H1 (cell line): ENCODE measurements at regions not wholly inside any gene's neighbourhood (a gene's known extent, or its start where the extent isn't known, plus 50 kb on each side); places are given as distances from the start of the nearest gene placed in this dataset.

Experiments used
- ASH2L ChIP-seq: fragments of 200-600, 300-600 bp; sonication (generic); IDR thresholded peaks from one replicate; pipeline ENCODE4 v1.7.1; 2017; ENCODE audit warnings: low read length
- POLR2A ChIP-seq, 2 experiments: IDR thresholded peaks; 1 replicate in 1 of 2; 2 replicates in 1 of 2; pipeline ENCODE4 v1.6.1; 2011; ENCODE audit warnings: low read depth in 2 of 2, low read length in 2 of 2, mild to moderate bottlenecking in 2 of 2; ENCODE audit errors: control extremely low read depth in 1 of 2
- TF ChIP-seq, protein P1 (sequence below): fragments of 300-600 bp; sonication (generic); IDR thresholded peaks from 2 replicates; pipeline ENCODE4 v1.7.1; 2012; ENCODE audit warnings: low read length, moderate library complexity, mild to moderate bottlenecking, inconsistent platforms; ENCODE audit not compliant: insufficient replicate concordance
- TF ChIP-seq, protein P2 (sequence below): IDR thresholded peaks from 2 replicates; pipeline ENCODE4 v1.6.1; 2012; ENCODE audit warnings: low read length, inconsistent platforms

DNA sequence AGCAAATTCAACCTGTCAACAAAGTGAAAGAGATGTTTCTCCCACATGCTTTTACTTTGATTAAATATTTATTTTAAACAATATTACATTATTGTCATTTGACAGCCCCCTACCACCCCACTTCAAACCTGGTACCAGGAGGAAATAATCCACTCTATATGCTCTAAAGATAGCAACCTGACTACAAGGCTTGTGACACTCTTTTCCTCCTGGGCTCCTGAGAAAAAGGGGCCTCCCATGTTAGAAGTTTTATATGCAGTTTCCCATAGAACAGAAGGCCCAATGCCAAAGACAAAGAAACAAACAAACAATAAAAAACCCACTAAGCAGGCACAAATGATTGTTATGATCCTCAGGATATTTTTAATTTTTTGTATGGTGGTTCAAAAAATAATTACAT is 73.6 kb downstream of the RPS29 start (continued):
- TF ChIP-seq, protein P1, sequence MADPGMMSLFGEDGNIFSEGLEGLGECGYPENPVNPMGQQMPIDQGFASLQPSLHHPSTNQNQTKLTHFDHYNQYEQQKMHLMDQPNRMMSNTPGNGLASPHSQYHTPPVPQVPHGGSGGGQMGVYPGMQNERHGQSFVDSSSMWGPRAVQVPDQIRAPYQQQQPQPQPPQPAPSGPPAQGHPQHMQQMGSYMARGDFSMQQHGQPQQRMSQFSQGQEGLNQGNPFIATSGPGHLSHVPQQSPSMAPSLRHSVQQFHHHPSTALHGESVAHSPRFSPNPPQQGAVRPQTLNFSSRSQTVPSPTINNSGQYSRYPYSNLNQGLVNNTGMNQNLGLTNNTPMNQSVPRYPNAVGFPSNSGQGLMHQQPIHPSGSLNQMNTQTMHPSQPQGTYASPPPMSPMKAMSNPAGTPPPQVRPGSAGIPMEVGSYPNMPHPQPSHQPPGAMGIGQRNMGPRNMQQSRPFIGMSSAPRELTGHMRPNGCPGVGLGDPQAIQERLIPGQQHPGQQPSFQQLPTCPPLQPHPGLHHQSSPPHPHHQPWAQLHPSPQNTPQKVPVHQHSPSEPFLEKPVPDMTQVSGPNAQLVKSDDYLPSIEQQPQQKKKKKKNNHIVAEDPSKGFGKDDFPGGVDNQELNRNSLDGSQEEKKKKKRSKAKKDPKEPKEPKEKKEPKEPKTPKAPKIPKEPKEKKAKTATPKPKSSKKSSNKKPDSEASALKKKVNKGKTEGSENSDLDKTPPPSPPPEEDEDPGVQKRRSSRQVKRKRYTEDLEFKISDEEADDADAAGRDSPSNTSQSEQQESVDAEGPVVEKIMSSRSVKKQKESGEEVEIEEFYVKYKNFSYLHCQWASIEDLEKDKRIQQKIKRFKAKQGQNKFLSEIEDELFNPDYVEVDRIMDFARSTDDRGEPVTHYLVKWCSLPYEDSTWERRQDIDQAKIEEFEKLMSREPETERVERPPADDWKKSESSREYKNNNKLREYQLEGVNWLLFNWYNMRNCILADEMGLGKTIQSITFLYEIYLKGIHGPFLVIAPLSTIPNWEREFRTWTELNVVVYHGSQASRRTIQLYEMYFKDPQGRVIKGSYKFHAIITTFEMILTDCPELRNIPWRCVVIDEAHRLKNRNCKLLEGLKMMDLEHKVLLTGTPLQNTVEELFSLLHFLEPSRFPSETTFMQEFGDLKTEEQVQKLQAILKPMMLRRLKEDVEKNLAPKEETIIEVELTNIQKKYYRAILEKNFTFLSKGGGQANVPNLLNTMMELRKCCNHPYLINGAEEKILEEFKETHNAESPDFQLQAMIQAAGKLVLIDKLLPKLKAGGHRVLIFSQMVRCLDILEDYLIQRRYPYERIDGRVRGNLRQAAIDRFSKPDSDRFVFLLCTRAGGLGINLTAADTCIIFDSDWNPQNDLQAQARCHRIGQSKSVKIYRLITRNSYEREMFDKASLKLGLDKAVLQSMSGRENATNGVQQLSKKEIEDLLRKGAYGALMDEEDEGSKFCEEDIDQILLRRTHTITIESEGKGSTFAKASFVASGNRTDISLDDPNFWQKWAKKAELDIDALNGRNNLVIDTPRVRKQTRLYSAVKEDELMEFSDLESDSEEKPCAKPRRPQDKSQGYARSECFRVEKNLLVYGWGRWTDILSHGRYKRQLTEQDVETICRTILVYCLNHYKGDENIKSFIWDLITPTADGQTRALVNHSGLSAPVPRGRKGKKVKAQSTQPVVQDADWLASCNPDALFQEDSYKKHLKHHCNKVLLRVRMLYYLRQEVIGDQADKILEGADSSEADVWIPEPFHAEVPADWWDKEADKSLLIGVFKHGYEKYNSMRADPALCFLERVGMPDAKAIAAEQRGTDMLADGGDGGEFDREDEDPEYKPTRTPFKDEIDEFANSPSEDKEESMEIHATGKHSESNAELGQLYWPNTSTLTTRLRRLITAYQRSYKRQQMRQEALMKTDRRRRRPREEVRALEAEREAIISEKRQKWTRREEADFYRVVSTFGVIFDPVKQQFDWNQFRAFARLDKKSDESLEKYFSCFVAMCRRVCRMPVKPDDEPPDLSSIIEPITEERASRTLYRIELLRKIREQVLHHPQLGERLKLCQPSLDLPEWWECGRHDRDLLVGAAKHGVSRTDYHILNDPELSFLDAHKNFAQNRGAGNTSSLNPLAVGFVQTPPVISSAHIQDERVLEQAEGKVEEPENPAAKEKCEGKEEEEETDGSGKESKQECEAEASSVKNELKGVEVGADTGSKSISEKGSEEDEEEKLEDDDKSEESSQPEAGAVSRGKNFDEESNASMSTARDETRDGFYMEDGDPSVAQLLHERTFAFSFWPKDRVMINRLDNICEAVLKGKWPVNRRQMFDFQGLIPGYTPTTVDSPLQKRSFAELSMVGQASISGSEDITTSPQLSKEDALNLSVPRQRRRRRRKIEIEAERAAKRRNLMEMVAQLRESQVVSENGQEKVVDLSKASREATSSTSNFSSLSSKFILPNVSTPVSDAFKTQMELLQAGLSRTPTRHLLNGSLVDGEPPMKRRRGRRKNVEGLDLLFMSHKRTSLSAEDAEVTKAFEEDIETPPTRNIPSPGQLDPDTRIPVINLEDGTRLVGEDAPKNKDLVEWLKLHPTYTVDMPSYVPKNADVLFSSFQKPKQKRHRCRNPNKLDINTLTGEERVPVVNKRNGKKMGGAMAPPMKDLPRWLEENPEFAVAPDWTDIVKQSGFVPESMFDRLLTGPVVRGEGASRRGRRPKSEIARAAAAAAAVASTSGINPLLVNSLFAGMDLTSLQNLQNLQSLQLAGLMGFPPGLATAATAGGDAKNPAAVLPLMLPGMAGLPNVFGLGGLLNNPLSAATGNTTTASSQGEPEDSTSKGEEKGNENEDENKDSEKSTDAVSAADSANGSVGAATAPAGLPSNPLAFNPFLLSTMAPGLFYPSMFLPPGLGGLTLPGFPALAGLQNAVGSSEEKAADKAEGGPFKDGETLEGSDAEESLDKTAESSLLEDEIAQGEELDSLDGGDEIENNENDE: no peak
- TF ChIP-seq, protein P2, sequence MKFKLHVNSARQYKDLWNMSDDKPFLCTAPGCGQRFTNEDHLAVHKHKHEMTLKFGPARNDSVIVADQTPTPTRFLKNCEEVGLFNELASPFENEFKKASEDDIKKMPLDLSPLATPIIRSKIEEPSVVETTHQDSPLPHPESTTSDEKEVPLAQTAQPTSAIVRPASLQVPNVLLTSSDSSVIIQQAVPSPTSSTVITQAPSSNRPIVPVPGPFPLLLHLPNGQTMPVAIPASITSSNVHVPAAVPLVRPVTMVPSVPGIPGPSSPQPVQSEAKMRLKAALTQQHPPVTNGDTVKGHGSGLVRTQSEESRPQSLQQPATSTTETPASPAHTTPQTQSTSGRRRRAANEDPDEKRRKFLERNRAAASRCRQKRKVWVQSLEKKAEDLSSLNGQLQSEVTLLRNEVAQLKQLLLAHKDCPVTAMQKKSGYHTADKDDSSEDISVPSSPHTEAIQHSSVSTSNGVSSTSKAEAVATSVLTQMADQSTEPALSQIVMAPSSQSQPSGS: no peak
- no peak for TF ChIP-seq POLR2A (IDR thresholded peaks at IDR 0.05; ENCODE audit: control extremely low read depth in 1 of 2, low read depth in 2 of 2, low read length in 2 of 2)
- TF ChIP-seq ASH2L: no peak
